Activated naive CD4-positive, alpha-beta T cell treated with anti-CD3 and anti-CD28 coated beads, Interleukin-2, amount 50 U/mL, for 24 hours (primary cell): ENCODE measurements at regions not wholly inside any gene's neighbourhood (a gene's known extent, or its start where the extent isn't known, plus 50 kb on each side); places are given as distances from the start of the nearest gene placed in this dataset.

Experiments used
- H3K27ac Mint-ChIP-seq: one replicate; pipeline ENCODE4 v1.8.0; 2021; ENCODE audit warnings: mild to moderate bottlenecking, mixed read lengths
- H3K27me3 Mint-ChIP-seq: one replicate; pipeline ENCODE4 v1.8.0; 2021; ENCODE audit warnings: mixed read lengths
- H3K36me3 Mint-ChIP-seq: one replicate; pipeline ENCODE4 v1.8.0; 2021; ENCODE audit warnings: mixed read lengths
- H3K4me1 Mint-ChIP-seq: one replicate; pipeline ENCODE4 v1.8.0; 2021; ENCODE audit warnings: mixed read lengths
- H3K4me3 Mint-ChIP-seq: one replicate; pipeline ENCODE4 v1.8.0; 2021; ENCODE audit warnings: mild to moderate bottlenecking, mixed read lengths
- H3K9me3 Mint-ChIP-seq: one replicate; pipeline ENCODE4 v1.8.0; 2021; ENCODE audit warnings: mixed read lengths

DNA sequence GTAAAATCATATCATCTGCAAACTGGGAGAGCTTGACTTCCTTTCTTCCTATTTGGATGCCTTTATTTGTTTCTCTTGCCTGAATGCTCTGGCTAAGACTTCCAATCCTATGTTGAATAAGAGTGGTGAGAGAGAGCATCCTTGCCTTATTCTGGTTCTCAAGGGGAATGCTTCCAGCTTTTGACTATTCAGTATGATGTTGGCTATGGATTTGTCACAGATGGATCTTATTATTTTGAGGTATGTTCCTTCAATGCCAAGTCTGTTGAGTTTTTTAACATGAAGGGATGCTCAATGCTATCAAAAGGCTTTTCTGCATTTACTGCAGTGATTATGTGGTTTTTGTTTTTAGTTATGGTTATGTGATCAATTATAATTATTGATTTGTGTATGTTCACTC, 2144.6 kb upstream of the TENM3 start:
- Mint-ChIP-seq H3K4me3 (no peak overlapping the region), H3K27me3 (no peaks in the 10 kb centered on the region), H3K36me3 (no peaks in the 10 kb centered on the region), H3K27ac (no peak overlapping the region), H3K9me3 (peaks cover 7% of the 10 kb centered on the region), H3K4me1 (no peaks in the 10 kb centered on the region)

DNA sequence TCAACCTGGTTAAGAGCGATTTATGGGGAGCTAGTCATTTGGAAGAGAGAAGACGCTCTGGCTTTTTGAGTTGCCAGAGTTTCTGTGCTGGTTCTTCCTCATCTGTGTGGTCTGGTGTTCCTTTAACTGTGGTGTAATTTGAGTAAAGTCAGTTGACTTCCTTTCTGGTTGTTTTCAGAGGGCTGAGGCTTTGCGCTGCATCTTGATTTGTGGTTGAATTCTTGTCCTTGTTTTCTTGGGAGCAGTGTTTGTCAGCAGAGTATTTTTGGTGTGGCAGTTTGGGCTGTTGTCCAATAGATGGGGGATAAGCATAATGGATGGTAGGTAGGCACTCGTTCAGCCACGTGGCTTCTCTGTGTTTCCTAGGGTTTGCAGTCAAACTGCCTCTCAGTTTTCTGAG, 2143.2 kb upstream of the TENM3 start:
- H3K27ac Mint-ChIP-seq: no peak overlapping the region
- no peaks in the 10 kb centered on the region for H3K36me3 Mint-ChIP-seq
- H3K4me1 Mint-ChIP-seq: no peaks in the 10 kb centered on the region
- H3K27me3 Mint-ChIP-seq: no peaks in the 10 kb centered on the region
- H3K4me3 Mint-ChIP-seq: no peak overlapping the region
- peaks cover 7% of the 10 kb centered on the region for H3K9me3 Mint-ChIP-seq

GRCh38 chr4:180100433-180101344, 2142.5 kb upstream of the TENM3 start:
- Mint-ChIP-seq H3K4me1 (no peaks in the 10 kb centered on the region), H3K27ac (no peak overlapping the region), H3K27me3 (no peaks in the 10 kb centered on the region), H3K4me3 (no peak overlapping the region), H3K36me3 (no peaks in the 10 kb centered on the region), H3K9me3 (peaks cover 4% of the 10 kb centered on the region)

DNA sequence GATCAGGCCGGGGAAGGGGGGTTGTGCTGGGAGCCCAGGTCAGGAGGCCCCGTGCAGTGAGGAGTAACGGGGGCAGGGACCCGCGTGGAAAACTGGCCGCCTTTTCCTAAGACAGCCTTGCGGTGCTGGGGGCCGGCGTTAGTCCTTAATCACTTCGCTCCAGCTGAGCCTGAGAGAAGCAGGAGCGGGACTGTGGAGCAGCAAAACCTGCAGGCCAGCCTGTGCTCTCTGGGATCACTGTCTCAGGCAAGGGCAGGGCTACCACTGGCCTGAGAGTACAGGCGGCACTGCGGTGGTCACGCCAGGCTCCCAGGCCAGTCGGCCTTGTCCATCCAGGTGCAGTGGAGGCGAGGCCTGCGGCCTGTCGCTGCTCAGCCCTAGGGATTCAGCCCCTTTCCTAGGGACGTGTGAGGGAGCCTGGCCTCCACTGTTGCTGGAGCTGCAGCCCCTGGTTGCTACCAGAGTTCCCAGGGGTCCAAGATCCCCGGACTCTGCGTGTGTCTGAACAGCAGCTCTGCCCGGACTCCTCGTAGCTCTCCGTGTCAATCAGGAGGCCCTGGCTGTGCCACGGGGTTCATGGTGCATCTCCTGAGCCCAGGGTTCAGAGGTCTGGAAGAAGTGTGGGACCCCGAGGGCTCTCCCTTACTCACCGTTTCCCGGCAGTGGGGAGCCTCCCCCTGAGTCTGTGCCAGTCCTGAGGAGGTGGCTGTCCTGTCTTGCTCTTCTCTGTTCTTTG, 2141.7 kb upstream of the TENM3 start:
- no peak overlapping the region for H3K4me3 Mint-ChIP-seq
- no peaks in the 10 kb centered on the region for H3K36me3 Mint-ChIP-seq

DNA sequence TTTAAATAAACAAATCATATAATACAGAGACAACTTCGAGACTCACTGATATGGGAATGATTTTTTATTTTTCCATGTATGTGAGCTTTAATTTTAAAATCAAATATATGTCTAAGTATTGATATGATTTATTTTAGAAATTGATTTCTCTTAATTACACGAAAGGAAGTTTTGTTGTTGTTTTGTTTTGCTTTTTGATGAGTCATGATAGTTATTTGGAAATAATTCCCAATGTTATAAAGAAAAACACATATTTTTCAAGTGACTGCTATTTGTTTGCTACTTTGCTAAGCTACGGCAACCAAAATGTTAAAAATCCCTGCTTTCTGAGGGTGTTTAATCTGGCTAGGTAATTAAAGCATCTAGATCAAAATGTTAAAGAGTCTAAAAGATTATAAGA, 2139.4 kb upstream of the TENM3 start:
- Mint-ChIP-seq H3K9me3 (no peaks in the 10 kb centered on the region), H3K4me1 (no peaks in the 10 kb centered on the region), H3K27ac (no peak overlapping the region), H3K27me3 (no peaks in the 10 kb centered on the region), H3K36me3 (no peaks in the 10 kb centered on the region), H3K4me3 (no peak overlapping the region)

More for the DNA sequence above, 2141.7 kb upstream of the TENM3 start:
- Mint-ChIP-seq H3K4me1 (no peaks in the 10 kb centered on the region), H3K27me3 (no peaks in the 10 kb centered on the region), H3K9me3 (peaks cover 3% of the 10 kb centered on the region), H3K27ac (no peak overlapping the region)

GRCh38 chr4:180105362-180105761, 2137.8 kb upstream of the TENM3 start:
- no peaks in the 10 kb centered on the region for H3K27me3 Mint-ChIP-seq
- H3K36me3 Mint-ChIP-seq: no peaks in the 10 kb centered on the region
- no peaks in the 10 kb centered on the region for H3K4me1 Mint-ChIP-seq
- no peak overlapping the region for H3K27ac Mint-ChIP-seq
- H3K9me3 Mint-ChIP-seq: no peaks in the 10 kb centered on the region
- H3K4me3 Mint-ChIP-seq: no peak overlapping the region

GRCh38 chr4:180106122-180106521, 2137.1 kb upstream of the TENM3 start:
- Mint-ChIP-seq H3K27me3 (no peaks in the 10 kb centered on the region), H3K4me3 (no peak overlapping the region), H3K36me3 (no peaks in the 10 kb centered on the region), H3K4me1 (no peaks in the 10 kb centered on the region), H3K27ac (no peak overlapping the region), H3K9me3 (peaks cover 2% of the 10 kb centered on the region)

DNA sequence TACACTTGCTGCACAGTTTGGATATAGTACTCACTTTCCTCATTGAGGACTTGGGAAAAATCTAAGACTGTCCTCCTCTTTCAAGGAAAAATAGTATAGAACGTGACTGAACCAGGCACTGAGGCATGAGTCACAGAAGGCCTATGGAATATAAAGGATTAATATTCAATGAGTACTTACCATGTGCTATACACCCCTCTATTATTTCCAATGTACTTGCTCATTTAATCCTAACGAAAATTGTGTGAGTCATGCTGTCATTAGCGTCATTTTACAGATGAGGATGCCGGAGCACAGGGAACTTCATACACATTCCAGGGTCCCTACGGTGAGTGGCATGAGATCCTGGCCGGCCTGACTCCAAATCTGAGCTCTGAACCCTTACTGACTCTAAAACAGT, 2136.2 kb upstream of the TENM3 start:
- H3K4me1 Mint-ChIP-seq: no peaks in the 10 kb centered on the region
- H3K36me3 Mint-ChIP-seq: no peaks in the 10 kb centered on the region
- peaks cover 8% of the 10 kb centered on the region for H3K9me3 Mint-ChIP-seq
- H3K27me3 Mint-ChIP-seq: no peaks in the 10 kb centered on the region
- no peak overlapping the region for H3K4me3 Mint-ChIP-seq
- no peak overlapping the region for H3K27ac Mint-ChIP-seq

- no peaks in the 10 kb centered on the region for H3K9me3 Mint-ChIP-seq
- no peaks in the 10 kb centered on the region for H3K4me1 Mint-ChIP-seq
- H3K27me3 Mint-ChIP-seq: no peaks in the 10 kb centered on the region
- H3K27ac Mint-ChIP-seq: no peak overlapping the region
- H3K4me3 Mint-ChIP-seq: no peak overlapping the region
- no peaks in the 10 kb centered on the region for H3K36me3 Mint-ChIP-seq
Measured at GRCh38 chr4:180116840-180117239, 2126.4 kb upstream of the TENM3 start.

DNA sequence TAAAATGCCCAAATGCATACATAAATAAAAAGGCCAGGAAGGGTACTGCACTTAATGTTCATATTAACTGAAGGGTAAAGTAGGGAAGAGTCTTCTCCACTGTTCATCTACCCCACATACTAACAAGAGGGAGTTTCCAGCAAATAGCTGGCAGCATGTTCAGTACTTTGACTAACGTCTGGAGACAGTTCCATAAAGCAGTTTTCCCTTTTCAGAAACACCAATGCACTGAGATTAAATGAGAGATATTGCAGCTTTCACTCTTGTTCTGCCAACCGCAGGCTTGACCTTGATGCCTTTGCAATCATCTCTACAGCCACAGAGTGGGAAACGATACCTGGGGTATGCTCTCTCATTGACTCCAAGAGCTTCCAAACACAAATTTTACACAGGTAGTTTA, 2123.1 kb upstream of the TENM3 start:
- Mint-ChIP-seq H3K9me3 (no peaks in the 10 kb centered on the region), H3K27me3 (no peaks in the 10 kb centered on the region), H3K27ac (no peak overlapping the region), H3K4me3 (no peak overlapping the region), H3K36me3 (no peaks in the 10 kb centered on the region), H3K4me1 (no peaks in the 10 kb centered on the region)

DNA sequence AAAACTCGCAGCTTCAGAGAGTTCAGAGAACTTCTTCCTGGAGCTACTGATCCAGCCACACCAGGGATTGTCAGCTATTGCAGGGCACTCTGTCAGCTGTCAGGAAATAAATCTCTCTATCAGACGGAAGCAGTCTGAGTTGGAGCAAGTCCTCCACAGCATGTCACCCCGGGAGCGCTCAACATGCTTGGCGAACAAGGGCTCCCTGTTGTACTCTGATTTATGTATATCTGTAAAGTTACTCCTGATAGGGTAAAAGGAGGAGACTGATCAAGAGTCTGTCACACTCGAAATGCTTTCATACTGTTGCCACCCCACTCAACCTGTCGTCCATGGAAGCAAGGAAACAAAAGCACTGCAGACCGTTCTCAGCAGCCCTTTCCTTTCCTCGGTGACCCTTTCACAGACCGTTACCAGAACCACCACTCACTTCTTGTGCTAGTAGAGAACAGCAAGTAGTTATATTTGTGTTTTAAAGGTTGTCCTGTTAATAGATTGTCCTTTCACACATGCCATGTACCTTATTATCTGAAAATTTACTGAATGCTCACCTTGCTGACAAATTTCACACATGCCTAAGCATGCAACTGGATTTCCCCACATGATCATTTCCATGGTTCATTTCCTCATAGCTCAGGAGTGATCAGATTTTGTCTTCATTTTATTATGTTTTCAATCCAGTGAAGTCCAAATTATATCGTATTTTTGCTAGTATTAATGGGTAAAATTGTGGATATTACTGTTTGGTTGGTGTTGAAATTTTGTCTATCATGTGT, 2108.9 kb upstream of the TENM3 start:
- Mint-ChIP-seq H3K4me1 (no peaks in the 10 kb centered on the region), H3K4me3 (no peak overlapping the region), H3K27me3 (no peaks in the 10 kb centered on the region), H3K36me3 (no peaks in the 10 kb centered on the region), H3K27ac (no peak overlapping the region), H3K9me3 (no peaks in the 10 kb centered on the region)

DNA sequence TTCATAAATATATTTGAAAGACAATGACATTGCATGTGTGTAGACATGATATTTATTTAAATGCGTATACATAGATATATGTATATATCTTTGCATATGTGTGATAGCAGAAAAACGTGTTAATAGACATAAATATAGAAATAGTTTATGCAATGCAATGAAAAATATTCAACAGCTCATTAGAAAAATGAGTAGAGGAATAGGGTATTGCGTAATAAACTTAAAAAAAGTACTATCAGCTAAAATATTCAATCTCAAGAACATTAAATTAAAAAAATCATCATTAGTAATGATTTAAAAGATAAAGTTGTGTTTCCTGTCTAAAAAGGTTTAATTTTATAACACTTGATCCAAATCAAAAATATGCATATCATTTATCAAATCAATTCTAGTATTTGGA, 2101.5 kb upstream of the TENM3 start:
- Mint-ChIP-seq H3K36me3 (no peaks in the 10 kb centered on the region), H3K27me3 (no peaks in the 10 kb centered on the region), H3K9me3 (peaks cover 5% of the 10 kb centered on the region), H3K4me3 (no peak overlapping the region), H3K27ac (no peak overlapping the region), H3K4me1 (no peaks in the 10 kb centered on the region)

DNA sequence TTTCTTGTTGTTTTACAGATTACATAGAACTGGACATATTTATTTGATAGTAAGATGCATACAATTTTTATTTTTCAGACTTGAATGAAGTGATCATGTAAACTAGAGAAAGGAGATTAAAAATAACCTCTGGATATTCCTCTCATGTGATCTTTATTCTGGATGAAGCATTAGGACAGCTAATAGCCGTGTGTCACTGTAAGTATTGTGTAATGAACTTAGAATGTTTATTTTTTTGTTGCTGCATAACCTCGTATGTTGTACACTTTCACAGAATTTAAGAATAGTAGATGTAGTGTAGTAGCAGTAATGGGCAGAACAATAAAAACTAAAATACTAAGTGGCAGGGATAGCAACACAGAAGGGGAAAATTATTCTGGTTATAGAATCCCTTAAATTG, 2094.5 kb upstream of the TENM3 start:
- Mint-ChIP-seq H3K36me3 (no peaks in the 10 kb centered on the region), H3K9me3 (no peaks in the 10 kb centered on the region), H3K27me3 (no peaks in the 10 kb centered on the region), H3K4me3 (no peak overlapping the region), H3K4me1 (no peaks in the 10 kb centered on the region), H3K27ac (no peak overlapping the region)

DNA sequence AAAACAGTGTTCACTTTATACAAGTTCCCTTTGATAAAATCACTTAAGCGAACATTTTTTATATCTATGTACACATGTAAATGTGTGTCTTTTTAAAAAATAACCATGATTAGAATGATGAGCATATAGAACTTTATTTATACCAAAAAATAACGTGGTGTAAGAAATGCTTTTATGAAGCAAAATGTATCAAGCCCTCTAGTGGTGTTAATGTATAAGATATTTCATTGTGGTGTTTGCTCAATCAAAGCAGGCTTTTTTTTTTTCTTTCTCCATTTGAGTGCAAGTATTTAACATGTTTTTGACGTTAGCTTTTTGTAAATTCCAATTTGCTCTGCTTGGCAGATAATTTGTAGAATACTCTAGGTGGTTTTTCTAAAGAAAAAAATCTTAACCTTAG, 2092.4 kb upstream of the TENM3 start:
- Mint-ChIP-seq H3K9me3 (no peaks in the 10 kb centered on the region), H3K27ac (no peak overlapping the region), H3K4me1 (no peaks in the 10 kb centered on the region), H3K27me3 (no peaks in the 10 kb centered on the region), H3K4me3 (no peak overlapping the region), H3K36me3 (no peaks in the 10 kb centered on the region)

DNA sequence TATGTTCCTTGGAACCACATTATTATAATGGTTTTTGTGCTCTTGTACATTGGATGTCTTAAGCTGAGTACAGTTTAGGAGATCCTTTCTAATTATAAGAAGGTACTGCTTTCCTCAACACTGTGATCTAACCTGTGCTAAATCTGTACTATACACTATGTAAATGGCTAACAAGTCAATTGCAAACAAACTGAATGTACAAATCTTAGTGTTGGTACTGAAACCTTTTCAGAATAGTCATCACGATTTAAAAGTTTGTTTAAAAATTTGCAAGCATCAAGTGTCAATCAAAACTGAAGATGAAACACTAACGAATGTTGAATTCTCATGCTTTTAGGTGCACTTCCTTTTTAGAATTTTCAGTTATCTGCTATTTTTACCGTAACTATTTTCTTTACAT, 2090.4 kb upstream of the TENM3 start:
- Mint-ChIP-seq H3K36me3 (no peaks in the 10 kb centered on the region), H3K27me3 (no peaks in the 10 kb centered on the region), H3K4me1 (no peaks in the 10 kb centered on the region), H3K4me3 (no peak overlapping the region), H3K9me3 (no peaks in the 10 kb centered on the region), H3K27ac (no peak overlapping the region)

DNA sequence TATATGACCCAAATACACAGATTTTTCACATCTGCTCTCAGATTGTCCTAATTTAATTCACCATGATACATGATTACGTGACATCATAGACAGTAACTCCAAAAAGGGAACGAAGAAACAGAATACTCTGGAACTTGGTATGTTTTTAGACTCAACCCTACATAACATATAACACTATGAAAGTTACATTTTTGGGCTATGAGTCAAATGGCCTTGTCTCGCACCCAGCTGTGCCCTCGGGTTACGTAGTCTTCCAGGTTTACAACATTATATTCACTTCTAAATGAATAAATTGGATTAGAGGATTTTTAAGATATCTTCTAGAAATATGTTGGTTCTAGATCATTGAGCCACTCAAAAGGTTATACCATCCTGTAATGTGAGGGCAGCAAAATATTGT, 2089.6 kb upstream of the TENM3 start:
- no peaks in the 10 kb centered on the region for H3K36me3 Mint-ChIP-seq
- no peaks in the 10 kb centered on the region for H3K9me3 Mint-ChIP-seq
- no peak overlapping the region for H3K4me3 Mint-ChIP-seq

More for the DNA sequence above, 2089.6 kb upstream of the TENM3 start:
- no peaks in the 10 kb centered on the region for H3K27me3 Mint-ChIP-seq
- no peaks in the 10 kb centered on the region for H3K4me1 Mint-ChIP-seq
- no peak overlapping the region for H3K27ac Mint-ChIP-seq
